GM21381 (cell line): ENCODE measurements at regions not wholly inside any gene's neighbourhood (a gene's known extent, or its start where the extent isn't known, plus 50 kb on each side); places are given as distances from the start of the nearest gene placed in this dataset.

Source experiments
- ATAC-seq: cut with Tn5 transposase; IDR thresholded peaks from one replicate; pipeline ENCODE4 v1.9.1; 2021; ENCODE audit warnings: mild to moderate bottlenecking, moderate library complexity; ENCODE audit not compliant: unreplicated experiment

- ATAC-seq = no peak
These were observed 223.2 kb upstream of the THBS1 start for GRCh38 chr15:39357480-39358268.

GRCh38 chr15:39358441-39359041 lies 222.3 kb upstream of the THBS1 start:
- ATAC-seq = no peak

- no peak for ATAC-seq
These were observed 221.1 kb upstream of the THBS1 start for GRCh38 chr15:39359771-39360170.

DNA sequence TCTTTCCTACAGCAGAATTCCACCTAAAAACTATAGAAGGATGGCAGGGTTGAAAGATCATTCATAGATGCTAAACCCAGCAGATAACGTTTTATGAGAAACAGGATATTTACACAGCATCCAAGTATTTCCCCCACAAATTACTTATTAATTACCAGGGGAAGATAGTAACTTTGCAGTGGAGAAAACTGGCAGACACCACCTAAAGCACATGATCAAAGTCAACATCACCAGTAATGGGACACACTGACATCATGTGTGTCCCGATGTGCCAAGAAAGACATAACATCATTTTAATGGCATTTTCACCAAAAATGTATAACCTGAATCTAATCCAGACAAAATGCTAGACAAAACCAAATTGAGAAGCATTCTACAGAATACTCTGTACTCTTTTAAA lies 220.4 kb upstream of the THBS1 start:
- ATAC-seq = no peak

DNA sequence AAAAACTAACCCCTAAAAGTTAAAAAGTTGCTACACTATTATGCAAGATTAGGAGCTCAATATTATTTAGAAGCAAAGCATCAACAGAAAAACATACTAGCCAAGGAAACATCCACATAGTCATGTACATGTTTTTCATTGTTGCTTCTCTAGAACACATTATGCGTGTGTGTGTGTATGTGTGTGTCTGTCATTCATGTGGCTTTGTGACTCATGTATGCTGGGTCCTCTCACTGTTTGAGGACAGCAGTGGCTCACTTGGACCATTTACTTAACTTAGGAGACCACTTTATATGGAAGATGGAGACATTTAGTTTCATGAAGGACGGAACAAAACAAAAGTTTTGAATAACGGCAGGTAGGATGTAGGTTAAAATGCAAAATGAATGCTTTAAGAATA lies 219.4 kb upstream of the THBS1 start:
- no peak for ATAC-seq

DNA sequence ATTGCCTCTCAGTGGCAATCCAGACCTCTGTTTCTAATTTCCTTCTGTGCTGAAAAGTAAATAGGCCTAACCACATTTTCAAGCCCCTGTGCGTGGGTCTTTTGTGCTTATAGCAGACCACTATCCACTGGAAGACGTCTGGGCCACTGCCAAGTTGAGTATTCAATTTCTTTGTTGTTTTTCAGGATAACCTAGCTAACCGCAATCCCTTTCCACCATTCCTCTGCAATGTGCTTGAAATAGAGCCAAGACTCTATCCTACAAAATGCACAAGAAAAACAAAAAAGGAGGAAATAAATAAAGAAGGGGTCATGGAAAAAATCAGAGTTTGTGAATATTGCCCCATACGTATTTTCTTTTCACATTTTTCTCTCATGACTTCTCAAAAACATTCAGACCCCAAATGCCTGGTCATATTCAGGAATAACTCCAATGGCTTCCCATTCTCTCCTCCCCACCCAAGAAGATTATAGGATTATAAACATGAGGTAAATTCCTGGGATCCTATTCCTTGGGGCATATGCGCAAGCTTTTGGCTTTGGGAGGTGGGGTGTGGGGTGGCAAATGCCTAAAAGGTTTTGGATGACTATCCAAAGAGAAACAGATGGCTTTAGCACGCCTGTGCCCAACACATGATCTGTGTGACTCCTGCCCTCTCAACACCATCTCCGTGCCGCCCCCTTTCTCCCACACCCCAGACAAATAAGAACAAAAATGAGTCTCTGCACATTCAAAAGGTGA lies 217.9 kb upstream of the THBS1 start:
- ATAC-seq = no peak

DNA sequence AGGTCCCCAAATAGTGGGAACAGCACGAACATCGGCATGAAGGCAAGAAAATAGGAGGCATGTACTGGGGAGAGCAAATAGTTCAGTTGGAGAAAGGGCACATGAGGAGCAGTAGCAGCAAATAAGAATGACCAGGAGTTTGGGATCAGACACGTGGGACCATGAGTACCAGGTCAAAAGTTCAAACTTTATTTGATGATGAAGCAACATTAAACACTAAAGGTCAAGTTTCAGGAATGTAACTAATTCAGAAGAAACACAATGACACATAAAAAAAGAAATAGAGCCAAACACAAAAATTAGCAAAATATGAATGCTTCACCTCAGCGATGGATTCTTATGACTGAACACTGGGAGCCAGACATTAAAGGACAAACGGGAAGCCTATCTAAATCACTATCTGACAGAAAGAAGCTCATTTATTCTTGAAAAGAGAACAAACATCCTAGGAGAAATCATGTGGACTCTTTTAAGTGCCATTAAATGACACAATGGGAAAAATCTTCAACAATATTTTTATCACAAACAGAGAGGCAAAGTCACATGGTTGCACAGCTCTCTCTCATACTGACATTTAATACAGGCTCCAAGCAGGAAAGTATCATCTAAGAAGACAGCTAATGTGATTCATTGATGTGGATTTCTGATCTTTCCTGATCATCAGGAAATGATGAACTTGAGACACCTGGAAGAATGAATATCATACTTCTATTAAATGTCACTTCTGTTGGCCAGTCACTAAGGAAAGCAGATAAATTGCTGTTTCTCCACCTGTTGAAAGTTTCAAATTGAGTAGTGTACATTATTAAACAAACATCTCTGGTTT lies 216.9 kb upstream of the THBS1 start:
- no peak for ATAC-seq

DNA sequence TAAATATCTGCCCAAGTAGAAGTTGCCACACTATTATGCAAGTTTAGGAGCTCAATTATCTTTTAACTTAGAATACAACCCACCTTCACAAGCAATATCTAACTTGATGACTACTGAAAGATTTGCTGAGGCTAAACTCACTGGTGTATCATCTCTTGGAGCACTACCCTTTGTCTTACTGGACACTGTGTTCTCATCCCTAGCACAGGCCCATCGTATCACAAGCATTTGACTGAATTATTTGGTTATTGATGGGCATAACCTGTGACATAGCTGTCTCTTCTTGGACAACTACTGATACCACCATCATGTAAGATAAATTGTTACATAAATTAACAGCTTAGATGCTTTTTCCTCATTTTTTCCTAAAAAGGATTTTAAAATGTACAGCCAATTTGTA lies 216.2 kb upstream of the THBS1 start:
- ATAC-seq = no peak

GRCh38 chr15:39365161-39365560 lies 215.7 kb upstream of the THBS1 start:
- no peak for ATAC-seq

DNA sequence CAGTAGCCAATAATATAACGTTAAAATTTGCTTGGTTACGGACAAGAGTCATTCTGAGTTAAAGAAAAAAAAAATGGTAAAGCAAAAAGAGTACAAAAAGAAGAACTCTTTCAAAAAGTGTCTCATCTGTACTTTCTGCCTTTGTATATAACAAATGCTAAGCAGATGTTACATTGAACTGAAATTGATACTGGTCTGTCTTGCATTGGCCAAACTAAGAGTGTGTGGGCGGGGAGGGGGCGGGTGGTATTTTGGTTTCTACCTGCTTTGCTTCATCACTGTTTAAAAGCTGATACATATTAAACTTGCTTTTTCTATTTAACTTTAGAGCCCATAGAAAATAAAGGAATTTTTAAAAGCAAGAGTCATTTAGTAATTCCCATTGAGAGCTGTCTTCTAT lies 215.0 kb upstream of the THBS1 start:
- no peak for ATAC-seq

DNA sequence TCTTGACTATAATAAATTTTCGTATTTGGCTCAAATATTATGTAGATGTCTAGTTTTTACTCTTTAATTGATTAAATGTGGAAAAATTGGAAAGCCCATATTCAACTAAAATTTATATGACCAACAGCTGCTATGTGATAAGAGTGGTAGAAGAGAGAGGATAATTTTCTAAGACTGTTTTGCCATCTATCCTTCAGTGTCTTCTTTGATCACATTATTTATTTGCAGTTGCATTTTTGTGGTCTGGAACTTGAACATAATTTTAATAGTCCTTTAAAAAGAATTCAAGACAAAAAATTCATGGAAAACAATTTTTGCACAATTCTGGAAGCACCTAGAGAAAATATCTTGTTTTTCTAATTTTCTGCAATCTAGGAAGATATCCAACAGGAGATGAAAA lies 213.3 kb upstream of the THBS1 start:
- ATAC-seq = no peak

DNA sequence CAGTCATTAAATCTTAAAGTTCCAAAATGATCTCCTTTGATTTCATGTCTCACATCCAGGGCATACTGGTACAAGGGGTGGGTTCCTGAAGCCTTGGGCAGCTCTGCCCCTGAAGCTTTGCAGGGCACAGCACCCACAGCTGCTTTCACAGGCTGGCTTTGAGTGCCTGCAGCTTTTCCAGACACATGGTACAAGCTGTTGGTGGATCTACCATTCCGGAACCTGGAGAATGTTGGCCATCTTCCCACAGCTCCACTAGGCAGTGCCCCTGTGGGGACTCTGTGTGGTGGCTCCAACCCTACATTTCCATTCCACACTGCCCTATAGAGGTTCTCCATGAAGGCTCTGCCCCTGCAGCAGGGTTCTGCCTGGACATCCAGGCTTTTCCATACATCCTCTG lies 211.1 kb upstream of the THBS1 start:
- ATAC-seq = no peak

- ATAC-seq = no peak
These were observed 204.4 kb upstream of the THBS1 start for GRCh38 chr15:39376371-39376909.

DNA sequence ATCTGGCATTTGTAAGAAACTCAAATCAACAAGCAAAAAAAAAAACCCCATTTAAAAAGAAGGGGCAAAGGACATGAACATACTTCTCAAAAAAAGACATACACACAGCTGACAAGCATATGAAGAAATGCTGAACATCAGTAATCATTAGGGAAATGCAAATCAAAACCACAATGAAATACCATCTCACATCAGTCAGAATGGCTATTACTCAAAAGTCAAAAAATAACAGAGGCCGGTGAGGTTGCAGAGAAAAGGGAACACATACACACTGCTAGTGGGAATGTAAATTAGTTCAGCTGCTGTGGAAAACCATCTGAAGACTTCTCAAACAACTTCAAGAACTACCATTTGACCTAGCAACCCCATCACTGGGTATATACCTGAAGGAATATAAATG lies 199.4 kb upstream of the THBS1 start:
- ATAC-seq = no peak

DNA sequence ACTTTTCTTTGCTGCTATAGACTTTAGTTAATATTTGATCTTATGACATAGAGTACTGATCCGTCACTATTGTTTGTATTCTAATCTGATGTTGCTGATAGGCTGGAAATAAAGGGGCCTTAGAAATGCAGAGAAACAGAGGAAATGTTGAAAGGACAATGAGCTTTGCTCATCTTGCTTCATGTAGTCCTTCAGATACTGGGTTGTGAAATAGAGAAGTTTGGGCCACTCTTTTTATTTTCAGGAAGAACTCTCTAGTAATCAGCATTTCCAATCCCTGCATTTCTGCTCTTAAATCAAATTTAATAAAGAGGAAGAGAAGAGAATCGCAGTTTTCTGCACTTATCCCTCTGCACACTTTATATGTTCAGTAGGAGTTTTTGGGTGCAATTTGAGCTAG lies 192.8 kb upstream of the THBS1 start:
- no peak for ATAC-seq

GRCh38 chr15:39391230-39391629 lies 189.6 kb upstream of the THBS1 start:
- no peak for ATAC-seq

DNA sequence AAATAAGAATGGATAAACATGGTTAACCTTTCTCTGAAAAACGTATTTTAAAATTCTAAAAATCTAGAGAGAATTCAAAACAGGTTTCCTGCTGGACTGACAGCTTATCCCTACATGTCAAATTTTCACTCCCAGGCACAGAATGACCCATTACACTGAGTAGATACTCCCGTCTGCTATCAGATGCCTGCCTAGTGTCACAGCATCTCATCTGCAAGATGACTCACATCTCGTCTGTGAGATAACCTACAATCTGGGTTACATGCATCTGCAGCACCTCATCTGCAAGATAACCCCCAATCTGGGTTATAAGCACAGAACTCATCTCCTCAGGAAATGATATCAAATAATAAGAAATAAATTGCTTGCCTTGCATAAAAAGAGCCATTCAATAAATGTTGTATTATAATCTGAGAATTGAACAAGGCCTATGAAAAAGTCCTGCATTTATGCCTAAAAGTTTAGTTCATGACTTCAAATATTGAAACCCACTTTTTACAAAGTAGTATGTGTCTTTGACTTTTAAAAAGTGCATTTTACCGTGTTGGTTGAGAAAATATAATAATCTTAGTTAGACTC lies 188.3 kb upstream of the THBS1 start:
- no peak for ATAC-seq

GRCh38 chr15:39393575-39394335 lies 187.1 kb upstream of the THBS1 start:
- no peak for ATAC-seq

- ATAC-seq = no peak
These were observed 186.4 kb upstream of the THBS1 start for GRCh38 chr15:39394496-39394895.
